GM19468 (cell line): ENCODE measurements at regions not wholly inside any gene's neighbourhood (a gene's known extent, or its start where the extent isn't known, plus 50 kb on each side); places are given as distances from the start of the nearest gene placed in this dataset.
A peak's percentile ranks its signal among the peaks of the same experiment; 100 is the strongest.

Experiments used
- ATAC-seq: cut with Tn5 transposase; IDR thresholded peaks from one replicate; pipeline ENCODE4 v1.9.1; 2021; ENCODE audit warnings: mild to moderate bottlenecking, moderate library complexity, moderate number of reproducible peaks; ENCODE audit not compliant: unreplicated experiment; ENCODE audit errors: extremely low read depth

GRCh38 chr18:56157541-56157940, 480.9 kb downstream of the TXNL1 start:
- ATAC-seq, result no peak

- no peak for ATAC-seq
Observed at GRCh38 chr18:56152551-56153310, 485.7 kb downstream of the TXNL1 start.

DNA sequence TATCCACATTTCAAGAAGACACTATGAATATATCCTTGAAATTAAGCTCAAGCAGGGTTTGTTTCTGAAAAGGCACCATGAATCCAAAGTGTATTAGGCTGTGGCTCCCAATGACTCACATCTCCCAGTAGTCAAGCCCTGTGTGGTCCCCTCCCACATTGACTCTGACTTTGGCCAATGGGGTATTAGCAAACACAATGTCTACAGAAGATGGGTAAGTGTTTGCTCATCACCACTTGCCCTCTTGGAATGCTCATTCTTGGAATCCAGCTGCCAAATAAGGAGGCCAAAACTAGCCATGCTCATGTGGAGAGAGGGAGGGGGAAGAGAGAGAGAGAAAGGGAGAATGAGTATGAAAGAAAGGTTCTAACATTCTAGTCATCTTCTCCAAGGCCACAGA, 490.0 kb downstream of the TXNL1 start:
- ATAC-seq, result no peak

DNA sequence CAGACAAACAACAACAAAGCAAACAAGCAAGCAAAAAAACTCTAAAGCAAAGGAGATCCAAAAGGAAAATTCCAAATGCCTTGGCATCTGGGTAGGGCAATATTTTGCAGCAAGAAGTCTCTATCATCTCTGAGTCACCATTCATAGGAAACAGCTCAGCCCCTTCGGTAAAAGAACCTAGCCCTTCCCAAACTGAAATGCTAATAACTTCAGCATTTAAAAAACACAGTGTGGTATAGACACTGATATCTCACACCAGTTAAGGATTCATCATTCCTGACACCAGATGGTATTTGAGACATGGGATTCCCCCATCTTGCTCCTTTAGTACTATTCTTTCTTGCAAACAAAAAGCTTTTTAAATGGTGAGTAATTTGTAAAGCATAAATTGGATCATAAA, 491.8 kb downstream of the TXNL1 start:
- no peak for ATAC-seq

DNA sequence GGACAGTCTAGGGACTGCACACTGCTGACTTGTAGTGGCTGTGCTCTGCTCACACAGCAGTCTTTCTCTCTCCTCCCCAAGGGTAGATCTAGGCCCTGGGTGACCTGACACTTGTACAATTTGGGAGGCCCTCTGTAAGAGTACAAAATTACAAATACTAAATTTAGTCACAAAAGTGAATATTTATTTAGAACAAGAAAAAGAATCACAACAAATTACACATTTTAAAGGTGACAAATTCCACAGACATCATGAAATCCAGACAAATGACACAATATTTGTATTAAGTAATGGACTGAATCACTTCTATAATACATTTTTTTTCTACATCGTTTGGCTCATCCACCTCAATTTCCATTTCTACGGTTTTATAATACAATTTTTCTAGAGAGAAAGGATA, 496.4 kb downstream of the TXNL1 start:
- ATAC-seq, result no peak

DNA sequence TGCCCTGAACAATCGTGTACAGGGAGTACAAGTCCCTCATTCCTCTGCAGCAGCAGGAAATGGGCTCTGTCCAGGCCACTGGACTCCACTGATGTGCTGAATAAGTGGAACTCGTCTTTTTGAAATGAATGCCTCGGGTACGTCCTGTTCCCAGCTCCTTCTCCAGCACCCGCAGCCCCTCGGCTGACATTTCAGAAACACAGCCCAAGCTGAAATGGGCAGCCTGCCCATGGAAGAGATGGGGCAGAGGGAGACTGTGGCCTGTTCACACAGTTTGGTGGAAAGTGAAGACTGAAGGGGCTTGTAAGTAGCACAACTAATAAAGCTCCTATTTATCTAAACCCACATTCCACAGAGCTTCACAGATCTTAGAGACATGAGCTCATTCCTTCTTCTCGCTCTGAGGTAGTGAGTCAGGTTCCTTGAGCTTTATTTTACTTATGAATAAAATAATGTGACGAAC, 498.6 kb downstream of the TXNL1 start:
- ATAC-seq, result no peak

- ATAC-seq, result no peak
Observed at GRCh38 chr18:56139372-56139771, 499.0 kb downstream of the TXNL1 start.

DNA sequence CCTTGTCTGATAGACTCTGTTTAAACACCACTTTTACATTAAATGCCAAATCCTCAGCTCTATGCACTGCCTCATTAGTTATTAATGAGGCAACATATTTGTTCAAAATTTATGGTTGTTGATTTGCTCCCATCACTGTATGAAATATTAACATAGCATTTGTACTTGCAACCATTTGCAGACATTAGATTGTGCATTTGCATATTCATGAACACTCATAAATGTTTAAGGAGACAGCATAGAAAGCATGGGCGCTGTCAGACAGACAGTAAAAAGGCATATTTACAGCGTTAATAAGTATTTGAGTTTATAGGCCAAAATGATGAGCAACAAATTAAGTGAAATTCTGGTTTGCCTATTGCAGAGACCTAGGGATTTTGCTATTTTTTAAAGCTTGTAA, 502.3 kb downstream of the TXNL1 start:
- no peak for ATAC-seq

GRCh38 chr18:56130481-56130880, 507.9 kb downstream of the TXNL1 start:
- ATAC-seq, result no peak

DNA sequence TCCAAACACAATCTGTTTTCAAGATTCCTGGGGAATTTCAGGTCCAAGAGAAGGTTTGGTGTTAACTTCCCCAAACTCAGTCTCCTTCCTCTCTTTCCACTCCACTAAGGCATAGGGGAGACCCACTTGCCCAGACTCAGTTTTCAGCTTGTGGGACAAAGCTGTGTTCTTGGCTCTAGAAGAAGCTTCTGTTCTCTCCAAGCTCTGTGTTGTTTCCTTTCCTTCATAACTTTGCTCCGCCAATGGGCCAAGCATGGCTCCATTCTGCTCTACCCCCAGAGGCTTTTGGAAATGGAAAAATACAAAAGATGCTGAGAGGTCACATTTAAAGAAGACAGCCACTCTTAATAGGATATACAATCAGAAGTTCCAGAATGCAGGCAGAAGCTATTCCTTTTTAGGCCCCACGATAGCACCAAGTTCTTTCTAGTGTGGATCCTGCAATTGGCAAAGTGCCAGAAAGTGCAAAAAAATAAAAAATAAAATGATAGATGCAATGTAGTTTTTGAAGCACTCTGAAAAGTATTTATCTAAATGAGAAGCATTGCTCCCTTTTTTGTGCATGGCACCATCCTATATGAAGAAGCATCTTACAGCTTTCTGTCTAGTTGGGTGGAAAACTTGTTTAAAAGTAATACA, 510.1 kb downstream of the TXNL1 start:
- ATAC-seq, result no peak

GRCh38 chr18:56127322-56128099, 510.9 kb downstream of the TXNL1 start:
- ATAC-seq, result no peak

DNA sequence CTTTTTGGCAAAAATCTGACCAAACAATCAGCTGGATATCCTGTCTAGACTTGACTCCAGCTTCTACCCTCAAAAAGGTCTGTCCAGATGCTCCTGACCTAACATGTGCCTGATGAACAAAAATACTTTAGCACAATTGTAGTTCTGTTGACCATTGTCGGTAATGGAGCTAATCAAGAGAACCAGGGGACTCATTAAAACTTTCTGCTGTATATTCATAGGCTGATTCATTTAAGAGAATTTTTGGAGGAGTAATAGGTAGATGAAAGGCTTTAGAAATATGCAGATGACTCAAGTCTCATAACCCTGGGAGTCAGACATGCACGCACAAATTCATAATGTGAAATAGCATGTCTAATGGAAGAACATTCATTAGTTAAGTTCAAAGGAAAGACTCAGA, 514.2 kb downstream of the TXNL1 start:
- ATAC-seq, result no peak

DNA sequence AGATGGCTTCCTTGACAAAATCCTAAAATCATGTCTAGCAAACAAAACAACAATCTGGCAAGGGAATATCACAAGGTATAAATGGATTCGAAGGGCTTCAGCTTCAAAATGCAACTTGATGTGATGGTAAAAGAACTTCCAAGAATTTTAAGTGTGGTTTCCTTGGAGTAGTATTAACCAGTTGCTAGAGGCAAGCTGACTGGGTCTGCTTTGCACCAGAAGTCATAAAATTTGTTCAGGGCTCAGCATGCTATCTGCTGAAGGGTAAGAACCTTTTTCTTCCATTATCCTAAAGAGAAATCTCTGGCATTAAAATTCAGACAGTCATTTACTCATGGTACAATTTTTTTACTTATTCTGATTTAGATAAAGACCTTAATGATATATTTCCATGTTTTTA, 516.7 kb downstream of the TXNL1 start:
- no peak for ATAC-seq

GRCh38 chr18:56120782-56121181, 517.6 kb downstream of the TXNL1 start:
- no peak for ATAC-seq

GRCh38 chr18:56119681-56120080, 518.7 kb downstream of the TXNL1 start:
- ATAC-seq, result no peak

- ATAC-seq, result no peak
Observed at GRCh38 chr18:56118422-56118821, 520.0 kb downstream of the TXNL1 start.

GRCh38 chr18:56115071-56116015, 523.0 kb downstream of the TXNL1 start:
- ATAC-seq, result no peak

DNA sequence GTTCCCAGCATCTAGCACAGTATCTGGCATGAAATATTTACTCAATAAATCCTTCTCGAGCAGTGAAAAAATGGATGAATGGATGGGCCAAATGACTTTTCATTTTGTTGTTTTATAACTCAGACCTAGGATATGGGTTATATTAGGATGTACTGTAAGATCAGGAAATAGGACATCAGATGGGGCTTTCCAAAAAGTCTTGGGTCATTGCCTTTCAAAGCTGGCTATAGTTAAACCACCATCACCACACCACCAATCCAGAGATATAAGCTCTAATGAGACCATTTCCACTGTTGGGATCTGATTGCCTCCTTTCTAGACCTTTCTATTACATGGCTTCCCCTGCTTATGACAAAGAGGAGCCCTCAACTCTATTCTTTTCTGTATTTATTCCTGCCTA, 525.0 kb upstream of the TCF4 start:
- no peak for ATAC-seq

GRCh38 chr18:56112013-56112749, 524.2 kb upstream of the TCF4 start:
- peak; percentile 98 for ATAC-seq
